Bronchial epithelial cell (primary cell): ENCODE measurements at regions not wholly inside any gene's neighbourhood (a gene's known extent, or its start where the extent isn't known, plus 50 kb on each side); places are given as distances from the start of the nearest gene placed in this dataset.

Experiments used
- DNase-seq: peaks from one replicate; pipeline ENCODE4 v3.0.0-alpha.2; 2010; ENCODE audit warnings: low read depth
- FAIRE-seq: peaks from 2 replicates; lab custom pipeline; 2011; peaks lifted over from hg19 to GRCh38; lab: Jason Lieb, UNC
- H3K27me3 ChIP-seq: 2 replicates; pipeline ENCODE4 v1.5.1; 2011; ENCODE audit warnings: low read length; ENCODE audit not compliant: control insufficient read depth, insufficient read depth
- H3K36me3 ChIP-seq: 2 replicates; pipeline ENCODE4 v1.5.1; 2011; ENCODE audit warnings: low read length; ENCODE audit not compliant: control insufficient read depth, insufficient read depth
- H3K4me3 ChIP-seq: 2 replicates; pipeline ENCODE4 v1.5.1; 2011; ENCODE audit warnings: mild to moderate bottlenecking, low read depth, low read length, control low read depth
- CTCF ChIP-seq: IDR thresholded peaks from 2 replicates; pipeline ENCODE4 v1.5.1; 2011; ENCODE audit warnings: mild to moderate bottlenecking, moderate library complexity, low read length, control low read depth, inconsistent platforms; ENCODE audit not compliant: insufficient read depth, severe bottlenecking

DNA sequence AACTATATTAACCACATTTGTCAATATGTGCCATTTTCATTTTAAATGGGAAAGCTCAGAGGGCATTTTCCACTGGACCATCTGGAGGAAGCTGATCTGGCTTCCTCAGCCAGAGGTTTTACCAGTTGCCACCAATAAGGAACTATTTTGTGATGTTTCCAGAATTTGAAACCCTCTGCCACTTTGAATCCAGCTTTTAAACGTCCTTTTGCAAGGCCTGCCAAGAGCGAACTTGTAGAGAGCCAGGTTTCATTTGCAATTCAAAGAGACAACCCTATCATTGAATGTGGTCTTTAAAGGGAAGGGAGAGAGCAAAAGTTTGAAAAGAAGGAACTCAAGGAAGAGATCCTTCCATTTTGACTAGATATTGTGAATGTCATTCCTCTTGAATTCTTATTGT is 123.3 kb upstream of the CHL1 start:
- no peak overlapping the region for H3K4me3 ChIP-seq

DNA sequence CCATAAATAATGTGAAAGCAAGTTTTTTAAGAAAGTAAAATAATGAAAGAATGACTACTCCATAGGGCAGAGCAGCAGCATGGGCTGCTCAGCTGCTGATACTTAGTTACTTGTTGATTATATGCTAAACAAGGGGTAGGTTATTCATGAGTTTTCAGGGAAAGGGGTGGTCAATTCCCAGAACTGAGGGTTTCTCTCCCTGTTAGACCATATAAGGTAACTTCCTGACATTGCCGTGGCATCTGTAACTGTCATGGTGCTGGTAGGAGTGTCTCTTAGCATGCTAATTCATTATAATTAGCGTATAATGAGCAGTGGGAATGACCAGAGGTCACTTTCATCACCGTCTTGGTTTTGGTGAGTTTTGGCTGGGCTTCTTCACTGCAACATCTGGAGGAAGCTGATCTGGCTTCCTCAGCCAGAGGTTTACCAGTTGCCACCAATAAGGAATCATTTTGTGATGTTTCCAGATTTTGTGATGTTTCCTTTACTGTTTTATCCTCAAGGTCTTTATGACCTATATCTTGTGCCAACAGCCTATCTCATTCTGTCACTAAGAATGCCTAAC is 121.8 kb upstream of the CHL1 start:
- FAIRE-seq (no peak), DNase-seq (no peak)
- TF ChIP-seq CTCF: no peak
- H3K36me3 ChIP-seq: no peaks in the 10 kb centered on the region
- H3K4me3 ChIP-seq: no peak overlapping the region
- H3K27me3 ChIP-seq: no peaks in the 10 kb centered on the region

More for the DNA sequence above, 123.3 kb upstream of the CHL1 start:
- Histone ChIP-seq H3K36me3 (no peaks in the 10 kb centered on the region), H3K27me3 (no peaks in the 10 kb centered on the region)
- TF ChIP-seq CTCF: no peak
- DNase-seq: no peak
- no peak for FAIRE-seq

GRCh38 chr3:75260-75659 is 121.3 kb upstream of the CHL1 start:
- Histone ChIP-seq H3K4me3 (no peak overlapping the region), H3K27me3 (no peaks in the 10 kb centered on the region), H3K36me3 (no peaks in the 10 kb centered on the region)
- FAIRE-seq (no peak), DNase-seq (peak; percentile 8)
- no peak for TF ChIP-seq CTCF

DNA sequence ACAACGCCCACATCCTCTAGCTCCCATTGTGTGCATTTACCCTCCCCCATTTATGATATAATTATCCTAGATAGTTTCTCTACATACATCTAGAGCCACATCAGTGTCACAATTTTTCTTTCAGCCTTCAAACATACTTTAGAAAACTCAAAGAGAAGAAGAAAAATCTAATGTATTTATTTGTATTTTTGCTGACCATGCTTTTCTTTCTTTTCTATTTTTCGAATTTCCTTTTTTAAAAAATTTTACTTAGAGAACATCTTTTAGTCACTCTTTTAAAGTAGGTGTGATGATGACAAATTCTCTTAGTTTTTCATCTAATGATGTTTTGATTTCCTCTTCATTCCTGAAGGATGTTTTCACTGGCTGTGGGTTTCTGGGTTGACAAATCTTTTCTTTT is 117.0 kb upstream of the CHL1 start:
- Histone ChIP-seq H3K4me3 (no peak overlapping the region), H3K36me3 (no peaks in the 10 kb centered on the region), H3K27me3 (no peaks in the 10 kb centered on the region)
- FAIRE-seq: no peak
- DNase-seq: no peak
- TF ChIP-seq CTCF: no peak

- no peak overlapping the region for H3K4me3 ChIP-seq
- TF ChIP-seq CTCF: no peak
- no peaks in the 10 kb centered on the region for H3K36me3 ChIP-seq
- FAIRE-seq: no peak
- DNase-seq: no peak
- no peaks in the 10 kb centered on the region for H3K27me3 ChIP-seq
Measured at GRCh38 chr3:82508-82907, 114.1 kb upstream of the CHL1 start.

GRCh38 chr3:83096-83495 is 113.5 kb upstream of the CHL1 start:
- no peak for FAIRE-seq
- no peak for DNase-seq
- Histone ChIP-seq H3K36me3 (no peaks in the 10 kb centered on the region), H3K4me3 (no peak overlapping the region), H3K27me3 (no peaks in the 10 kb centered on the region)
- TF ChIP-seq CTCF: no peak
